ENCODE measurements at regions not wholly inside any gene's neighbourhood (a gene's known extent, or its start where the extent isn't known, plus 50 kb on each side); places are given as distances from the start of the nearest gene placed in this dataset.

- Mint-ChIP-seq H3K27ac (no peak overlapping the region), H3K27me3 (ENCODE audit: low read depth) (no peaks in the 10 kb centered on the region), H3K4me1 (peaks cover 19% of the 10 kb centered on the region), H3K36me3 (no peaks in the 10 kb centered on the region), H3K9me3 (peaks cover 5% of the 10 kb centered on the region), H3K4me3 (no peak overlapping the region)
- no peak for TF ChIP-seq CTCF (IDR thresholded peaks at IDR 0.05; ENCODE audit: unreplicated experiment)
- DNase-seq (ENCODE audit: low spot score in 2 of 2, unreplicated experiment in 2 of 2), result no peak
These were observed 1264.2 kb downstream of the OTOL1 start for GRCh38 chr3:162760789-162761188.

GRCh38 chr3:162764051-162764807, 1267.6 kb downstream of the OTOL1 start:
- H3K9me3 Mint-ChIP-seq, result peaks cover 15% of the 10 kb centered on the region
- no peaks in the 10 kb centered on the region for H3K27me3 Mint-ChIP-seq (ENCODE audit: low read depth)
- H3K27ac Mint-ChIP-seq, result peak overlapping the region; percentile 61
- no peak for TF ChIP-seq CTCF (IDR thresholded peaks at IDR 0.05; ENCODE audit: unreplicated experiment)
- DNase-seq (ENCODE audit: low spot score in 2 of 2, unreplicated experiment in 2 of 2), result no peak
- H3K36me3 Mint-ChIP-seq, result peaks cover 3% of the 10 kb centered on the region
- peaks cover 19% of the 10 kb centered on the region for H3K4me1 Mint-ChIP-seq
- H3K4me3 Mint-ChIP-seq, result no peak overlapping the region

- Mint-ChIP-seq H3K27ac (peak overlapping the region; percentile 61), H3K4me3 (no peak overlapping the region), H3K27me3 (ENCODE audit: low read depth) (no peaks in the 10 kb centered on the region), H3K36me3 (peaks cover 3% of the 10 kb centered on the region), H3K9me3 (peaks cover 15% of the 10 kb centered on the region), H3K4me1 (peaks cover 22% of the 10 kb centered on the region)
- DNase-seq (ENCODE audit: low spot score in 2 of 2, unreplicated experiment in 2 of 2), result no peak
- no peak for TF ChIP-seq CTCF (IDR thresholded peaks at IDR 0.05; ENCODE audit: unreplicated experiment)
These were observed 1268.1 kb downstream of the OTOL1 start for GRCh38 chr3:162764808-162765071.

- Mint-ChIP-seq H3K4me1 (peaks cover 24% of the 10 kb centered on the region), H3K27ac (no peak overlapping the region), H3K9me3 (peaks cover 15% of the 10 kb centered on the region), H3K4me3 (no peak overlapping the region), H3K36me3 (peaks cover 3% of the 10 kb centered on the region), H3K27me3 (ENCODE audit: low read depth) (no peaks in the 10 kb centered on the region)
- no peak for DNase-seq (ENCODE audit: low spot score in 2 of 2, unreplicated experiment in 2 of 2)
- TF ChIP-seq CTCF (IDR thresholded peaks at IDR 0.05; ENCODE audit: unreplicated experiment), result no peak
These were observed 1268.9 kb downstream of the OTOL1 start for GRCh38 chr3:162765524-162765923.

GRCh38 chr3:162769564-162769963, 1273.0 kb downstream of the OTOL1 start:
- no peaks in the 10 kb centered on the region for H3K27me3 Mint-ChIP-seq (ENCODE audit: low read depth)
- DNase-seq (ENCODE audit: low spot score in 2 of 2, unreplicated experiment in 2 of 2), result no peak
- peaks cover 3% of the 10 kb centered on the region for H3K36me3 Mint-ChIP-seq
- peaks cover 16% of the 10 kb centered on the region for H3K9me3 Mint-ChIP-seq
- H3K4me1 Mint-ChIP-seq, result peaks cover 9% of the 10 kb centered on the region
- no peak overlapping the region for H3K4me3 Mint-ChIP-seq
- TF ChIP-seq CTCF (IDR thresholded peaks at IDR 0.05; ENCODE audit: unreplicated experiment), result no peak
- H3K27ac Mint-ChIP-seq, result no peak overlapping the region

GRCh38 chr3:162770551-162770950, 1273.9 kb downstream of the OTOL1 start:
- DNase-seq (ENCODE audit: low spot score in 2 of 2, unreplicated experiment in 2 of 2), result no peak
- no peak for TF ChIP-seq CTCF (IDR thresholded peaks at IDR 0.05; ENCODE audit: unreplicated experiment)
- Mint-ChIP-seq H3K4me1 (peaks cover 12% of the 10 kb centered on the region), H3K4me3 (no peak overlapping the region), H3K36me3 (peaks cover 3% of the 10 kb centered on the region), H3K27ac (no peak overlapping the region), H3K27me3 (ENCODE audit: low read depth) (no peaks in the 10 kb centered on the region), H3K9me3 (peaks cover 16% of the 10 kb centered on the region)

Data from mesothelial cell of epicardium (in vitro differentiated cells).